Lower leg skin (tissue), 4 donors: ENCODE measurements at regions not wholly inside any gene's neighbourhood (a gene's known extent, or its start where the extent isn't known, plus 50 kb on each side); places are given as distances from the start of the nearest gene placed in this dataset.

Source experiments
- DNase-seq, 2 donors: peaks; one replicate each; pipeline ENCODE4 v3.0.0-alpha.2; 2019; ENCODE audit warnings: low spot score in 2 of 2
- H3K4me3 ChIP-seq: fragments of 200-600 bp; sonication (generic); 2 replicates; pipeline ENCODE4 v1.5.1; 2017; ENCODE audit warnings: mild to moderate bottlenecking, low read depth; ENCODE audit not compliant: poor library complexity, severe bottlenecking
- POLR2A ChIP-seq, 2 donors: fragments of 450-650 bp; IDR thresholded peaks; one replicate each; pipeline ENCODE4 v1.6.1; 2016 to 2017; ENCODE audit warnings: antibody characterized with exemption in 2 of 2, mild to moderate bottlenecking in 1 of 2, moderate library complexity in 1 of 2
- WGBS, 2 donors: methylation state at CpG; one replicate each; pipeline ENCODE4 v1.1.5; 2018; 5-methylcytosine and 5-hydroxymethylcytosine counted together
- intact Hi-C: fragments of 100-400 bp; cut with DNase I; formaldehyde crosslinking; loops from one replicate; pipeline ENCODE4 v1.15.0; 2023; ENCODE audit warnings: low total_unique reads
- TF ChIP-seq, protein P1 (sequence below), 3 donors: fragments of 450-650 bp; IDR thresholded peaks; one replicate each; pipeline ENCODE4 v1.5.1; 2016; ENCODE audit warnings: antibody characterized with exemption in 3 of 3, mild to moderate bottlenecking in 3 of 3, moderate library complexity in 2 of 3

DNA sequence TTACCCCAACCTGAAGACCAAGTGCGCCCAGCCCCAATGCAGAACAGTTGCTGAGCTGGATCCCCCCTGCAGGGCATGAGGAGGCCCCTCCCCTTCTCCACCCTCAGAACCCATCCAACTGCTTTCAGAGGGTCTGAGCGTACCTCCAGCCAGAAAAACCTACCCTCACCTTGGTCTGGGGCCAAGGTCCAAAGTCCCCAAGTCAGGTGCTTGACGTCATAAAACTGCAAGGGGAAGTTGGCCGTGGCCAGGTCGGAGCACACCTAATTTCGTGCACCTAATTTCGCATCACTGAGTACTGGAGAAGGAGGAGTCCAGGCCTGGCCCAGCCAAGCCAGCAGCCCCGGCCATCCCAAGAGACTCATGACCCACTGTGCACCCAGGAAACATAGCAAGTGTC lies 289.8 kb downstream of the CTTN start:
- TF ChIP-seq POLR2A (IDR thresholded peaks at IDR 0.05): no peak
- TF ChIP-seq, protein P1, sequence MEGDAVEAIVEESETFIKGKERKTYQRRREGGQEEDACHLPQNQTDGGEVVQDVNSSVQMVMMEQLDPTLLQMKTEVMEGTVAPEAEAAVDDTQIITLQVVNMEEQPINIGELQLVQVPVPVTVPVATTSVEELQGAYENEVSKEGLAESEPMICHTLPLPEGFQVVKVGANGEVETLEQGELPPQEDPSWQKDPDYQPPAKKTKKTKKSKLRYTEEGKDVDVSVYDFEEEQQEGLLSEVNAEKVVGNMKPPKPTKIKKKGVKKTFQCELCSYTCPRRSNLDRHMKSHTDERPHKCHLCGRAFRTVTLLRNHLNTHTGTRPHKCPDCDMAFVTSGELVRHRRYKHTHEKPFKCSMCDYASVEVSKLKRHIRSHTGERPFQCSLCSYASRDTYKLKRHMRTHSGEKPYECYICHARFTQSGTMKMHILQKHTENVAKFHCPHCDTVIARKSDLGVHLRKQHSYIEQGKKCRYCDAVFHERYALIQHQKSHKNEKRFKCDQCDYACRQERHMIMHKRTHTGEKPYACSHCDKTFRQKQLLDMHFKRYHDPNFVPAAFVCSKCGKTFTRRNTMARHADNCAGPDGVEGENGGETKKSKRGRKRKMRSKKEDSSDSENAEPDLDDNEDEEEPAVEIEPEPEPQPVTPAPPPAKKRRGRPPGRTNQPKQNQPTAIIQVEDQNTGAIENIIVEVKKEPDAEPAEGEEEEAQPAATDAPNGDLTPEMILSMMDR (IDR thresholded peaks at IDR 0.05): no peak
- H3K4me3 ChIP-seq: no peak overlapping the region
- DNase-seq: no peak
- 88 to 91% methylated on average over 7 to 8 of the region's 8 CpGs for WGBS, 2 donors
- intact Hi-C loops: no loop called here

DNA sequence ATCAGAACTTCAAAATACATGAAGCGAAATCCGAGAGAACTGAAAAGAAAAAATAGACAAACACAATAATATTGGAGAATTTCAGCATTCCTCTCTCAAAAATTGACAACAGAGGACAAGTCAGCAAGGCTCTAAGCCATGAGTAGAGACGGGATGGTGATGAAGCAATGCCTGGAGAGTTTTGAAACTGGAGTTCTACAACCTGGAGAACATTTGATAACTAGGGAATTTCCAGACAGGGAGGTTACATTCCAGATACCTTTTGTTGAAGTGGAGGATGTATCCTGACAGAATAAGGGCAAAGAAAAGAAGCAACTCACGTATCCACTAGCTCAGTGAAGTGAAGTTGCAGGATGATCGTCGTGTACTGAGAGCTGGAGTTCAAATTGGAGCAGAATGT lies 291.4 kb downstream of the CTTN start:
- TF ChIP-seq, protein P1 (IDR thresholded peaks at IDR 0.05): no peak
- no peak for TF ChIP-seq POLR2A (IDR thresholded peaks at IDR 0.05)
- intact Hi-C loops: no loop called here
- no peak overlapping the region for H3K4me3 ChIP-seq
- DNase-seq: no peak
- WGBS, 2 donors: 73 to 95% methylated on average over 6 of the region's 6 CpGs

DNA sequence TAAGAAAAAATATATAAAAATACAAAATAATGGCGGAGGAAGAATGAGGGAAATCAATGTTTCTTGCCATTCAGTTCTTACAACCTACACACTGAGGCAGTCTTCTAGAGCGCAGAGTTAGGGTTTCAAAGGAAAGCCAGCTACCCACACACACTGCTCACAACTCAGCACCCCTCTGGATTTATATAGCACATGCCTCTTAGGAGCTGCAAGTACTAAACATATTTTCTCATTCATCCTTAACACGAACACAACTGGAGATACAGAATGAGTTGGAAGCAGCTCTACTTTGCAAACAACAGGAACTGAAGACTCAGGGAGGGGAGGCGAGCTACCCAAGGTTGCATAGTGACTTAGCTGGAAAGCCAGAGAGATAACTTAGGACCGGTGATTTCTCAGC lies 293.8 kb downstream of the CTTN start:
- 88 to 89% methylated on average over 5 of the region's 5 CpGs for WGBS, 2 donors
- no peak overlapping the region for H3K4me3 ChIP-seq
- intact Hi-C loops: no loop called here
- no peak for DNase-seq
- TF ChIP-seq, protein P1 (IDR thresholded peaks at IDR 0.05): no peak
- TF ChIP-seq POLR2A (IDR thresholded peaks at IDR 0.05): no peak

DNA sequence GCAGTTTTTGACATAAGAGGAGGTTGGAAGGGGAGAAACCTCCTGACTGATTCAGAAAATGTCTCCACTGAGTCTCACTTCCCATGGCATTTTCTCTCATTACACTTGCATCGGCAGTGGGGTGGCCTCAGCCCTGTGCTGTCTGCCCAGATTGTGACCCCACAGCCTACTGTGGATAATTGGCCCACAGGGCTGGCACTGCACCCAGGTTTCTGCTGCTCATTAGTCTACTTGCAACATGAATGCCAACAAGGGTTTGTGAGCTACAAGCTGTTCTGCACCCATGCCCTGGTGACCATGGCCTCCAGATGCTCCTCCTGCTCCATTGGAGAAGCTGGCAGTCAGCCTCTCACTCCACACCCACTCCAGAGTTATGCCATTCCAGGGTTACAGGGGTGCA lies 296.0 kb downstream of the CTTN start:
- WGBS, 2 donors: 81 to 82% methylated on average over 1 of the region's 1 CpG
- intact Hi-C loops: no loop called here
- no peak for DNase-seq
- TF ChIP-seq, protein P1 (IDR thresholded peaks at IDR 0.05): no peak
- TF ChIP-seq POLR2A (IDR thresholded peaks at IDR 0.05): no peak
- no peak overlapping the region for H3K4me3 ChIP-seq

DNA sequence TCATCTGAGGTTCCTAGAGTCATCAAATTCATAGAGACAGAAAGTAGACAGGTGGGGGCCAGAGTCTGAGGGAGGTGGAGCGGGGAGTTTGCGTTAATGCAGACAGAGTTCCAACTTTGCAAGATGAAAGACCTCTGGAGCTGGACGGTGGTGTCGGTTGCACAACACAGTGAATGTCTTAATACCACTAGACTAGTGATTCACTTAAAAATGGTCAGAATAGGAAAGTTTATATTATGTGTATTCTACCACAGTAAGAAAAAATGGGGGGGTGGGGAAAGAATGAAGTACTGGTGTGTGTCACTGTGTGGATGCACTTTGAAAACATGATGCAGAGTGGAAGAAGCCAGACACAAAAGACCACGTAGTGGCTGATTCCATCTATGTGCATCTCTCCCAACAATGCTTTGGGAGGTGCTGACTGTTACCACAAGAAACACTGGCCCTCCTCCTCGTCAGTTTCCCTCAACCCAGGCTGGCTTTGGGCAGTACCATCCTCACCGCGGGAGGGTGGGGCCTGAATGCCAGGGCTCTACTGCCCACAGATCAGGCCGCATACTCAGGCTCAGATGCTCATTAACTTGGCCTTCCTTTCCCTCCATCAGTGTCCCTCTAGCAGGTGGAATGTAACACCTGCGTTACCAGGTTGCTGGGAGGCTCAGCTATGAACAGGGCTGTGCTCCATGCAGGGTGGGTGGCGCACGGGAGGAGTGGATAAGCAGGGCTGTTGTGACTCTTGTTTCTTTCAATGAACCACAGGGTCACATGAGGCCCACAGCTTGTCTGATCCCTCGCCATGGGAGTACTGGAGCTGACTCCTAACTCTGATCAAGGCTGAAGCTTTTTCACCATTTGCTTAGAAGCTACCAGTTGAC lies 297.0 kb downstream of the CTTN start:
- WGBS, 2 donors: 84 to 89% methylated on average over 13 of the region's 13 CpGs
- intact Hi-C loops: no loop called here

More for the DNA sequence above, 297.0 kb downstream of the CTTN start:
- TF ChIP-seq POLR2A (IDR thresholded peaks at IDR 0.05): no peak
- TF ChIP-seq, protein P1 (IDR thresholded peaks at IDR 0.05): no peak
- no peak for DNase-seq
- H3K4me3 ChIP-seq: no peak overlapping the region
